ENCODE measurements at regions not wholly inside any gene's neighbourhood (a gene's known extent, or its start where the extent isn't known, plus 50 kb on each side); places are given as distances from the start of the nearest gene placed in this dataset.

DNA sequence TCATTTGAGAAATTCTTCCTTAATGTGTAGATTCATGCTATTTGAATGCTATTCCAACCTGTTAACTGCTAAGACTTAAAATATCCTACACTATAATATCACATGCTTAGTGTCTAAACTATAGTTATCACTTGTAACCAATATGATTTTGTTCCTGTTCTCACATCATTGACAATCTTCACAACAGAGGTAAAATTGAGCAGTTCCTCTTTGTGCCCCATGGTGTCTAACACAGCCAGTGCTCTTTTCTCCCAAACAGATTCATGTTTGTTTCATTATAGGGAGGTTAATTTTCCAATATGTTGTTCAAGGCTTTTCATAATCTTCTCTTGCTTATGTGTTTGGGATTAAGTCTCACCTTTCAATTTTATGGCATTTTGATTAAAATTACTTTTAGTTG lies 591.1 kb downstream of the ZPLD1 start:
- Histone ChIP-seq H3K4me3 (no peak overlapping the region), H3K9me3 (no peaks in the 10 kb centered on the region), H3K4me1 (no peaks in the 10 kb centered on the region), H3K27ac (no peak overlapping the region), H3K27me3 (no peaks in the 10 kb centered on the region), H3K36me3 (no peaks in the 10 kb centered on the region)
- no peak for TF ChIP-seq CTCF (IDR thresholded peaks at IDR 0.05)
- no peak for DNase-seq (ENCODE audit: low spot score in 2 of 2)
- intact Hi-C loops (cut with DNase I): no loop called here

GRCh38 chr3:103033841-103034240 lies 599.0 kb downstream of the ZPLD1 start:
- Histone ChIP-seq H3K4me1 (no peaks in the 10 kb centered on the region), H3K36me3 (no peaks in the 10 kb centered on the region), H3K27me3 (no peaks in the 10 kb centered on the region), H3K4me3 (no peak overlapping the region), H3K9me3 (peaks cover 0 to 3% of the 10 kb centered on the region in 2 donors), H3K27ac (no peak overlapping the region)
- intact Hi-C loops (cut with DNase I): no loop called here
- DNase-seq (ENCODE audit: low spot score in 2 of 2): no peak
- no peak for TF ChIP-seq CTCF (IDR thresholded peaks at IDR 0.05)

DNA sequence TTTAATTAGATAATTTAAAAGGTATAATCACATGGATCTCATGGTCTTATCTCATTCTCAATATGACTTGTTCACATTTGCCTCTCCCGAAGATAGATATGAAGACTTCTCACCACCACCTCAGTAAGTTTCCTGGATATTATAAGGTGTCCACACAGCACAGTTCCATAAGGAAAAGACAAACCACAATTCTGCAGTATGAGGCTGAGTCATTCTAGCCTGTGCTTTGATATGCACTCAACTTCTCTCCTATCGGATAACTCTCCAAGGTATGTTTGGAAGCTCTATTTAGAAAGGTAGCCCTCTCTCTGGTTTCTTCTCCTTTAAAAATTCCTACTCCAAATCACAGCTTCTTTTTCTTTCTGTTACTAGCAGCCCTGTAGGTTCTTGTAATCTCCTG lies 612.8 kb downstream of the ZPLD1 start:
- TF ChIP-seq CTCF (IDR thresholded peaks at IDR 0.05): no peak
- H3K36me3 ChIP-seq: no peaks in the 10 kb centered on the region
- no peaks in the 10 kb centered on the region for H3K27me3 ChIP-seq
- H3K27ac ChIP-seq: no peak overlapping the region
- no peak overlapping the region for H3K4me3 ChIP-seq
- DNase-seq (ENCODE audit: low spot score in 2 of 2): no peak
- no peaks in the 10 kb centered on the region for H3K9me3 ChIP-seq
- intact Hi-C loops (cut with DNase I): no loop called here
- no peaks in the 10 kb centered on the region for H3K4me1 ChIP-seq

DNA sequence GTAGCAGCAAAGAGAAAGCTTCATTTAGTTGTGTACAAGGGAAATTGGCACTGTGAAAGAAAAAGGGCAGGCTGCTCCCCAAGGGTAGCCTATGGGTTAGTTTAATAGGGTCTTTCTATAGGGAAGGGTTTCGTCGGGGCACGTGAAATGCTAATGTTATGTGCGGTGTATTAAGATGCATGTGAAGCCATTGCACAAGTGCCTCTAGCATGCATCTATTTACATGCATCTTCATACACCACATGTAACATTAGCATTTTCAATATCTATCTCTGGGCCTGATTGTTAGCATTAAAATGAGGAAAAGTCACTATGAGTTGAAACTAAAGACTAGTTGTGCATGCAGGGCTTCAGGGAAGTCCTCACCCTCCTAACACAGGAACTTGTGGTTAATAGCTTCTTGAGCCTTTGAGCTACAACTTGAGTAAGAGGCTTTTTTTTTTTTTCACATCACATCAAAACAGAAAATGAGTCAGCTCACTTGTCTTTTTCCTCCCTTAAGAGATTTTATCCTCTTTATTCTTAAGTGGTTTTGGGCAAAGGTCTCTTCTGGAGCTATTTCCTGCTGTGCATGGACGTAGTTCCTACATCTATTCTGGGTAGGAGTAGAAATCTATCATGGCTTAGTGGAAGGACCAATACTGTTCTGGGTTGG lies 613.4 kb downstream of the ZPLD1 start:
- no peak overlapping the region for H3K27ac ChIP-seq
- no peaks in the 10 kb centered on the region for H3K36me3 ChIP-seq
- H3K4me1 ChIP-seq: no peaks in the 10 kb centered on the region
- no peak for DNase-seq (ENCODE audit: low spot score in 2 of 2)
- no peaks in the 10 kb centered on the region for H3K9me3 ChIP-seq
- H3K27me3 ChIP-seq: no peaks in the 10 kb centered on the region
- intact Hi-C loops (cut with DNase I): no loop called here
- TF ChIP-seq CTCF (IDR thresholded peaks at IDR 0.05): no peak
- H3K4me3 ChIP-seq: no peak overlapping the region

DNA sequence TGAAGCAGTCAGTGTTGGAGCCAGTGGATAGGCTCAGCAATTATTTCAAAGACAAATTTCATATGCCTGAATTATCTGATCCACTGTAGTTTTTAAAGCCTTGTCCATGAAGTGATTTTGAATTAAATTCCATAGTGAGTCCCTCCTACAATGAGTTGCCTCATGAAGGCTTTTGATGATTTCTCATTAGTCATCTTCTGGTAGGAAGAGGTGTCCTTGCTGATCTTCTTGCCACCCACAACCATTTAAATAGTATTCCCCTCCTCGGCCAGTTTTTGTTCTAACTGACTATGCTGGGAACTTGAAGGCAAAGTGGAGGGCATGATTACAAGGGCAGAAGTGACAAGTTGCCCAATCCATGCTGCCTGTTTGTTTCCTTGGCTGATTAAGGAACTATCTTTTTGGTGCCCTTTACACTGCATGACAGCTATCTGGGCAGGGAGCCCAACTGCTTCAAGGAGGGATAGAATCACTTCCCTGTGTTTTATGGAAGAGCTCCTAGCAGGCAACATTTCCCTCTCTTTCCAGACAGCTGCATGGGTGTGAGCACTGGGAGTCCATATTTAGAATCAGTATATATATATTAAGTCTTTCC lies 617.5 kb downstream of the ZPLD1 start:
- TF ChIP-seq CTCF (IDR thresholded peaks at IDR 0.05): no peak
- Histone ChIP-seq H3K4me3 (no peak overlapping the region), H3K4me1 (no peaks in the 10 kb centered on the region), H3K9me3 (no peaks in the 10 kb centered on the region), H3K27ac (no peak overlapping the region), H3K27me3 (no peaks in the 10 kb centered on the region), H3K36me3 (no peaks in the 10 kb centered on the region)
- peak; percentile 24 to 75 for DNase-seq (ENCODE audit: low spot score in 2 of 2)
- intact Hi-C loops (cut with DNase I): no loop called here

Data from ascending aorta (tissue), 2 donors.